Heart right ventricle (tissue), 16 donors: ENCODE measurements at regions not wholly inside any gene's neighbourhood (a gene's known extent, or its start where the extent isn't known, plus 50 kb on each side); places are given as distances from the start of the nearest gene placed in this dataset.

Source experiments
- ATAC-seq, 8 donors: fragments of 200-7000 bp; cut with Tn5 transposase; one replicate each; pipeline ENCODE4 v1.9.1; 2020; ENCODE audit warnings: mild to moderate bottlenecking in 8 of 8, moderate library complexity in 8 of 8, moderate number of reproducible peaks in 1 of 8
- DNase-seq, 2 donors: peaks; one replicate each; pipeline ENCODE4 v3.0.0-alpha.2; 2020
- H3K27ac ChIP-seq, 10 donors: fragments of 200-600 bp; sonication (generic) in 2 of 10; one replicate each; pipeline versions ENCODE4 v1.5.0 to v1.8.0; 2020 to 2022; ENCODE audit warnings: mild to moderate bottlenecking in 3 of 10
- H3K27me3 ChIP-seq, 7 donors: fragments of 200-600 bp; one replicate each; pipeline ENCODE4 v1.8.0; 2021 to 2022; ENCODE audit warnings: mild to moderate bottlenecking in 2 of 7
- H3K36me3 ChIP-seq, 9 donors: fragments of 200-600 bp; sonication (generic) in 1 of 9; one replicate each; pipeline versions ENCODE4 v1.5.0 to v1.8.0; 2020 to 2022; ENCODE audit warnings: mild to moderate bottlenecking in 2 of 9
- H3K4me1 ChIP-seq, 9 donors: fragments of 200-600 bp; sonication (generic) in 1 of 9; one replicate each; pipeline versions ENCODE4 v1.5.0 to v1.8.0; 2020 to 2022; ENCODE audit warnings: mild to moderate bottlenecking in 4 of 9
- H3K4me3 ChIP-seq, 10 donors: fragments of 200-600 bp; sonication (generic) in 2 of 10; one replicate each; pipeline versions ENCODE4 v1.5.0 to v1.8.0; 2020 to 2022; ENCODE audit warnings: mild to moderate bottlenecking in 7 of 10, moderate library complexity in 2 of 10
- H3K9me3 ChIP-seq, 11 donors: fragments of 200-600 bp in 10 of 11; sonication (generic) in 2 of 11; one replicate each; pipeline versions ENCODE4 v1.5.0 to v1.8.0; 2013 to 2022; ENCODE audit warnings: mild to moderate bottlenecking in 2 of 11, control low read depth in 1 of 11, moderate library complexity in 1 of 11
- WGBS, 2 donors: extraction: QIAGEN DNeasy Blood & Tissue Kit; methylation state at CpG; one replicate each; pipeline ENCODE4 v1.1.7; 2013; ENCODE audit warnings: inconsistent platforms in 1 of 2; 5-methylcytosine and 5-hydroxymethylcytosine counted together
- intact Hi-C, 10 donors: fragments of 100-400 bp; cut with DNase I; formaldehyde crosslinking; loops; one replicate each; pipeline versions ENCODE4 v1.11.1 to v1.14.2; 2022
- TF ChIP-seq, protein P1 (sequence below), 9 donors: fragments of 200-600 bp; sonication (generic) in 2 of 9; IDR thresholded peaks; one replicate each; pipeline versions ENCODE4 v1.5.0 to v1.8.0; 2021 to 2022; ENCODE audit warnings: antibody characterized with exemption in 9 of 9, mild to moderate bottlenecking in 5 of 9, moderate library complexity in 1 of 9
- donor health status: Arrhythmogenic right ventricular cardiomyopathy.
- donor health status: ischemic (EF 13 %, LVEDD 7.1; RV severe dilation, severe dysfunction).
- donor health status: healthy with polysubstance abuse.
- donor health status: DM: no; HTN: yes; CAD: no.
- donor health status: DM: no; HTN: no; CAD: no.
- donor health status: ischemic (EF 25% LVEDD 6.9; RV normal size, moderate dysfunction).
- donor health status: ischemic (EF 25% LVEDD 5.7; RV mildly dilated, moderate dysfunction).
- donor health status: healthy.
- donor health status: DM: yes; HTN: yes; CAD: no.
- donor health status: Ischemic cardiomyopathy.
- donor health status: ischemic (EF 35%, LVEDD 5.7; RV mildly dilated, moderate dysfunction).
- donor health status: nonischemic (EF 11% LVEDD 7.7; RV severe dilation, severe dysfunction).
- donor health status: DM: yes; HTN: yes; CAD: no.
- donor health status: PGD.
- donor health status: ischemic (EF 29% LVEDD 5.4; RV normal size, mild dysfunction).
- donor health status: nonischemic (EF 23%, LVEDD 6.1; RV moderate dilation, normal function).

DNA sequence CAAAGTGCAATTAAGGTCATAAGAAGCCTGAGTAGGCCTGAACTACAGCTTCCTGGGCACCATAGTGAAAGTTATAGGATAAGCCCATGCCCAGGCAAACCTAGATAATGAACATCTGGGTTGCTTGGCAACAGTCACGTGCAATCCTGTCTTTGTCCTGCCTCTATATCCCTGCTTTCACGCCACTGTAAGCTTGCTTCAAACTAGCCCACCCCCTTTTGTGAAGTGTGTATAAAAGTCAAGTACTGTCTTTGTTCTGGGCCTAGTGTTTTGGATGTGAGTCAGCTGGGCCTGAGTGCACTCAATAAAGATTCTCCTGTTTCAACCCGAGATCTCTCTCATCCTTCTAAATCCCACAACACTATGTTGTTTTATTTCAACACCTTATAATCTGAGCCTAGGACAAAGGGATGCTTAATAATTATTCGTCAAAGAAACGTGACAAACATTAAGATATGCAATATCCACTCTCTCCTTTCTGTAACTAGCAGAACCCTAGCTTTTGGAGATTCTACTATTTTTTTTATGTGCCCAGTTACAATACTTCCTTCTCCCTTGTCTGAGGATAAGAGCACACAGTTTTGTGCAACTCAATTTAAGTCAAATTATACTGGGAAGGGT is 927.8 kb downstream of the SUCLG1 start:
- TF ChIP-seq, protein P1, sequence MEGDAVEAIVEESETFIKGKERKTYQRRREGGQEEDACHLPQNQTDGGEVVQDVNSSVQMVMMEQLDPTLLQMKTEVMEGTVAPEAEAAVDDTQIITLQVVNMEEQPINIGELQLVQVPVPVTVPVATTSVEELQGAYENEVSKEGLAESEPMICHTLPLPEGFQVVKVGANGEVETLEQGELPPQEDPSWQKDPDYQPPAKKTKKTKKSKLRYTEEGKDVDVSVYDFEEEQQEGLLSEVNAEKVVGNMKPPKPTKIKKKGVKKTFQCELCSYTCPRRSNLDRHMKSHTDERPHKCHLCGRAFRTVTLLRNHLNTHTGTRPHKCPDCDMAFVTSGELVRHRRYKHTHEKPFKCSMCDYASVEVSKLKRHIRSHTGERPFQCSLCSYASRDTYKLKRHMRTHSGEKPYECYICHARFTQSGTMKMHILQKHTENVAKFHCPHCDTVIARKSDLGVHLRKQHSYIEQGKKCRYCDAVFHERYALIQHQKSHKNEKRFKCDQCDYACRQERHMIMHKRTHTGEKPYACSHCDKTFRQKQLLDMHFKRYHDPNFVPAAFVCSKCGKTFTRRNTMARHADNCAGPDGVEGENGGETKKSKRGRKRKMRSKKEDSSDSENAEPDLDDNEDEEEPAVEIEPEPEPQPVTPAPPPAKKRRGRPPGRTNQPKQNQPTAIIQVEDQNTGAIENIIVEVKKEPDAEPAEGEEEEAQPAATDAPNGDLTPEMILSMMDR (IDR thresholded peaks at IDR 0.05) = no peak
- no peaks in the 10 kb centered on the region for H3K27me3 ChIP-seq
- H3K36me3 ChIP-seq = no peaks in the 10 kb centered on the region
- H3K27ac ChIP-seq = no peak overlapping the region
- DNase-seq (no peak), ATAC-seq (no peak)
- peaks cover 0 to 2% (median 0%) of the 10 kb centered on the region in 11 donors for H3K9me3 ChIP-seq
- H3K4me1 ChIP-seq = no peaks in the 10 kb centered on the region
- H3K4me3 ChIP-seq = no peak overlapping the region
- intact Hi-C loops = no loop called here
- 51 to 65% methylated on average over 5 of the region's 5 CpGs for WGBS, 2 donors

DNA sequence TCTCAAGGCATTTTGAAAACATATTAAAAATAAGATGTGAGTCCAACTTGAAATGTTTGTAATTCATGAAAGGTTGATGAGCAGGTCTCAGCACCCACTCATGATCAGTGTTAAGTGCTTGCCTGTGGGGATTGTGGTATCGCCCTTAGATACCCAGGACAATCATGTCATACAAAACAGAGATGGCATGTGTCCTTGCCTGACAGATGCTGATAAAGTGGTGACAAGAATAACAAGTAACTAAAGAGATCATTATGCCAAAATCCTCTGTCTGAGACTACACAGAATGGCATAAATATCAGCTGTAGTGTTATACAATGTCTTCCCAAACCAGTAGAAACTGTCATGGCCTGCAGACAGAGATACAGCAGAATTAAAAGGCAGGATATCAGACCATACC is 930.3 kb downstream of the SUCLG1 start:
- H3K36me3 ChIP-seq = no peaks in the 10 kb centered on the region
- no peak overlapping the region for H3K4me3 ChIP-seq
- no peaks in the 10 kb centered on the region for H3K4me1 ChIP-seq
- TF ChIP-seq, protein P1 (IDR thresholded peaks at IDR 0.05) = no peak
- DNase-seq (no peak), ATAC-seq (no peak)
- 39 to 48% methylated on average over 1 of the region's 1 CpG for whole genome bisulfite sequencing, 2 donors
- H3K27ac ChIP-seq = no peak overlapping the region
- no peaks in the 10 kb centered on the region for H3K27me3 ChIP-seq
- intact Hi-C loops = no loop called here
- no peaks in the 10 kb centered on the region for H3K9me3 ChIP-seq

DNA sequence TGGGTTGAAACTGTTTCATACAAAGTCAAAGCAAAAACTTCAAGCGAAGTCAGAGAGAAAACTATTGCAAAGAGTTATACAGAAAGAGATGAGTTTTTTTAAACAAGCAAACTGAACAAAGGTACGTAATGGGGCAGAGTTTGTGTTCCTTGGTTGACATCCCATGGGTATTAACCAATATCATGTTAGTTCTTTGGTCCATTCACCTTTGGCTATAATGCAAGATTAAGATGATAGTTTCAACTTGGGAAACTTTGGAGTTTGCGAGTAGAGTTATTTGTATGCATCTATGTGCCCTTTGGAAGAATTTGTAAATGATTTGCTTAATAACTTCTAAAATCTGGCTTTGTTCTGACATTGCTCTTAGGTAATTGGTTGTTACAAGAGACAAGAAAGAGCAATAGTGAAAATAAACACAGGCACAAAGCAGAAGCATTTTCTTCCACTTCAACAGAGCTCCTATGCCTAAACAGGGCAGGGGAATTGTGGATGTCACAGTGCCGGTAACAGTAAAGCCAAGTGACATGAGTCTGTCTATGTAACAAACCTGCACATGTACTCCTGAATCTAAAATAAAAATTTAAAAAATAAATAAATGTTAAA is 936.1 kb downstream of the SUCLG1 start:
- Histone ChIP-seq H3K4me1 (no peaks in the 10 kb centered on the region), H3K4me3 (no peak overlapping the region), H3K27ac (no peak overlapping the region), H3K27me3 (no peaks in the 10 kb centered on the region), H3K9me3 (peaks cover 0 to 14% (median 0%) of the 10 kb centered on the region in 11 donors), H3K36me3 (no peaks in the 10 kb centered on the region)
- intact Hi-C loops = no loop called here
- ATAC-seq = no peak
- WGBS, 2 donors = 91 to 96% methylated on average over 4 of the region's 4 CpGs
- TF ChIP-seq, protein P1 (IDR thresholded peaks at IDR 0.05) = no peak
- no peak for DNase-seq

DNA sequence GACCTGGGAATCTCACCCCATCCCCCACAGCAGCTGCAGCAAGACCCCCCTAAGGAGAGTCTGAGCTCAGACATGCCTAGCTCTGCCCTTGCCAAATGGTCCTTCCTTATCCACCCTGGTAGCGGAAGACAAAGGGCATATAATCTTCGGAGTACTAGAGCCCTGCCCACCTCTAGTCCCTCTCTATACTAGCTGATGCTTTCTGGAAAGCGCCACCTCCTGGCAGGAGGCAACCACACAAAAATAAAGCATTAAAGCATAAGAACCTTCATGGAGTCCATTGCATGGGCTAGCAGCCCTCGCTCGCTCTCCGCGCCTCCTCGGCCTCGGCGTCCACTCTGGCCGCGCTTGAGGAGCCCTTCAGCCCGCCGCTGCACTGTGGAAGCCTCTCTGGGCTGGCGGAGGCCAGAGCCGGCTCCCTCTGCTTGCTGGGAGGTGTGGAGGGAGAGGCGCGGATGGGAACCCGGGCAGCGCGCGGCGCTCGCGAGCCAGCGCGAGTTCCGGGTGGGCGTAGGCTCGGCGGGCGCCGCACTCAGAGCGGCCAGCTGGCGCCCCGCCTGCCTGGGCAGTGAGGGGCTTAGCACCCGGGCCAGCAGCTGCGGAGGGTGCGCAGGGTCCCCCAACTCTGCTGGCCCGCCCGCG is 941.2 kb downstream of the SUCLG1 start:
- Histone ChIP-seq H3K27me3 (no peaks in the 10 kb centered on the region), H3K4me1 (no peaks in the 10 kb centered on the region), H3K4me3 (no peak overlapping the region), H3K27ac (no peak overlapping the region), H3K9me3 (peaks cover 0 to 29% (median 0%) of the 10 kb centered on the region in 11 donors), H3K36me3 (no peaks in the 10 kb centered on the region)
- DNase-seq (no peak), ATAC-seq (no peak)
- intact Hi-C loops = no loop called here
- TF ChIP-seq, protein P1 (IDR thresholded peaks at IDR 0.05) = no peak
- WGBS, 2 donors = 95 to 97% methylated on average over 41 to 42 of the region's 42 CpGs
